Central memory CD4-positive, alpha-beta T cell (primary cell): ENCODE measurements at regions not wholly inside any gene's neighbourhood (a gene's known extent, or its start where the extent isn't known, plus 50 kb on each side); places are given as distances from the start of the nearest gene placed in this dataset.

ENCODE experiments used
- DNase-seq: peaks from one replicate; pipeline ENCODE4 v3.0.0; 2022

DNA sequence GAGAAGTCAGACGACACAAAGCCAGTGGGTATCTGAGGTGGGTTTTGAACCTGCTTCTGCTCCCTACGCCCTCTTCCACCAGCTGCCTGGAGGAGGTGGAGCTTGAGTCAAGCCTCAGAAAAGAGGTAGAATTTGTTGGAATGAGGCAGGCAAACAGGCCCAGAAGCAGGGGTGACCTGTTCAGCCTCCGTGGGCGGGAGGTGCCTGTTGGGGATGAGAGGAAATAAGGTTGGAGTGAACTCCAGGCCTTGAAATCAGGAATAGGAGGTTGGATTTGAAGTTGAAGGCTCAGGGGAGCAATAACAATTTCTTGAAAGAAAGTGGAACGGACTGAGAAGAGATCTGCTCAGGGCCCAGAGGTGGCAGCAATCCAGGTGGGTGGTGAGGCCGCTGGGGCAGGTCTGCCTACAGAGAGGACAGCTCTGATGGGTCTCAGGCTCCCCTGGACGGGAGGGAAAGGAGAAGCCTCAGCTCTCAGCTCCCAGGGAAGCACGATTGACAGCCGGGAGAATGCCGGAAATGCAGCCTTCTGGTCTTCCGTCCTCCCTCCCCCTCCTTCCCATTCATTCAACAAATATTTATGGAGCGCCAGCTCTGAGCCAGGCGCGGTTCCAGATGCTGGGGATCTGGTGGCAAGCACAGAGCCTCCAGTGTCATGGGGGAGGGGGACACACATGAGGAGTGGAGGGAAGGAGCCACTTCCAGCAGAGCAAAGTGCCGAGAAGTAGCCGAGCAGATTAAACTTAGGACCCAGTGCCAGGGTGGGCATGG is 61.9 kb upstream of the CIBAR2 start:
- DNase-seq: no peak

DNA sequence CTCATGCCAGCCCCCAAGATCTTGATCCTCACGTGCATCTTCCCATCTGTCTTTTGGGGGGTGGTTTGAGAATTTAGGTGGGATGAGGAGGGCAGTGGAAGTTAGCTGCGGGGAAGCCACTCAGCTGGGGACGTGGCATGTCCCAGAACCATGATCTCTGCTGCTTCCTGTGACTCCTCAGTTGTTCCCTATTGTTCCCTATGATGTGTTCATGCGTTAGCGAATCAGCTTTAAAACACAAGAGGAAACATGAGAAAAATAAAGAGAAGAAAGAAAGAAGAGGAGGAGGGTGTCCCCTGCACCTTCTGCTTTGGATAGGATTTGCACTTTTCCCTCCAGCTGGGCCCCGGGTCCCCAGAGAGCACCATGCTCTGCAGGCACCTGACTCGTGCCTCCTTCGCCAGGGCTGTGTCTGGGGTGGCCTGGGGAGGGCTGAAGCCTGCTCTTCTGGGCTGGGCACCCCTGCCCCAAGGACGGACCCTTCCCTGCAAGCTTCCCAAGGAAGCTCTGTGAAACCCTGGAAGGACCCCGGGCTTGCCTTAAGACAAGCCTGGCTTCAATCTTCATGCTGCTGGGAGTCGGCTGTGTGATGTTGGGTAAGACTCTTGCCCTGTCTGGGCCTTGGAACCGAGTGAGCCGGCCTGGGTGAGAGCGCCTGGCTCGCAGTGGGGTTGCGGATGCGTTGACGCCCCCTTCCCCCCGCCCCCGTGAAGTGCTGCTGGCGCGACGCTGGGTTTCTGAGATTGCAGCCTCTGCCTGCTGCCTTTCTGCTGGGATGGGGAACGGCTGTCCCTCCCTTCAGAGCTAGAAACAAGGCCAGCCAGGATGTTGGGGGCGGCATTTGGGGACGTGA is 62.8 kb upstream of the CIBAR2 start:
- DNase-seq: no peak

DNA sequence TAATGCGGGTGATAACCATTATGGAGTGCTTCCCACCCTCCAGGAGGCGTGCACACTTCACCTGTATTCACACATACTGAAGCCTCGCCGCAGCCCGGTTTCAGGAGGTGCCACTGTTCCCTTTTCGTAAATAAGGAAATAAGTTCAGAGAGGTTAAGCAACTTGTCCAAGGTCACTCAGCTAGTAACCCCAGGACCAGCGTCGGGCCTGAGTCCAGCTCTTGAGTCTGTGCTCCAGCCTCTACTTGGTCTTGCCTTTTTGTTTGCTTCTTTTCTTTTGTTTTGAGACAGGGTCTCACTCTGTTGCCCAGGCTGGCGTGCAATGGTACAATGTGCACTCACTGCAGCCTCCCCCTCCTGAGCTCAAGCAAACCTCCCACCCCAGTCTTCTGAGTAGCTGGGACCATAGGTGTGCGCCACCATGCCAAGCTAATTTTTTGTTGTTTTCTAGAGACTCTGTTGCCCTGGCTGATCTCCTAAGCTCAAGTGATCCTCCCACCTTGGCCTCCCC is 63.5 kb upstream of the CIBAR2 start:
- DNase-seq: no peak

DNA sequence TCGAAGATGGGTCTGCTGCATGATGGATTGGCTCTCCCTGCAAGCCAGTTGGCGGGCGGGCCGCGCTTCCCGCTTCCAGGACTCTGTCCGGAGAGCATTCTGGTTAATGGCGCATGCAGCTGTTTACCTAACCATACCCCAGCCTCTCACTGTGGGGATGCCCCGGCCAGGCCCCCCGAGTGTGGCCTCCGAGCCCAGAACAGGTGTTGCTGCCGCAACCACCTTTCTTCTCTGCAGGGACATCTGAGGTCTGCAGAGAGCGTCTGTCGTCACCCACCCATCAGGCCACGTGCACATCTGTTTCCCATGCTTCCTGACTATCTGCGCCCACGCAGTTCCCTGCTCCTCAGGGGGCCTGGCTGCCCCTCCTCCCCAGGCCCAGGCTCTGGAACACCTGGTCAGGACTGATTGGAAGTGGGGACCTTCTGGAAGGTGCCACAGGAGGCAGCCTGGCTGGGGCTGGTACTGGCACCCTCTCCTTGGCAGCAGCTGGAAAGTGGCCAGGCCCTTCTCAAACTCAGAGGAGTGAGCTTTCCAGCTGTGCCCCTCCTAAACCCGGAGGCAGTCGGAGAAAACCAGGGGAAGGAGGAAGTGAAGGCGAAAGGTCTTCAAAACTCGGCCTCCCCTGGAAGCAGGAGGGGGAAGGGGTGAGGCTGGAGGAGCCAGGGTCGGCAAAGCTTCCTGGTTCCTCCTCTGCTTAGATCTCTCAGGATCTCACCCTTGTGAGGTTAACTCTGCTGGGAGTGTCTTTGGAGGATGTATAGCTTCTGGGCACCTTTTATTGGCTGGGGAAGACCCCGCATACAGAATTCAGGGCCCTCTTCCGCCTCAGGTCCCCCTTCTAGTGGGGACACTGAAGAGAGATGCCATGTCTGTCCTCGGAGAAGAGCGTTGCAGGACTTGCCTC is 64.5 kb upstream of the CIBAR2 start:
- no peak for DNase-seq

DNA sequence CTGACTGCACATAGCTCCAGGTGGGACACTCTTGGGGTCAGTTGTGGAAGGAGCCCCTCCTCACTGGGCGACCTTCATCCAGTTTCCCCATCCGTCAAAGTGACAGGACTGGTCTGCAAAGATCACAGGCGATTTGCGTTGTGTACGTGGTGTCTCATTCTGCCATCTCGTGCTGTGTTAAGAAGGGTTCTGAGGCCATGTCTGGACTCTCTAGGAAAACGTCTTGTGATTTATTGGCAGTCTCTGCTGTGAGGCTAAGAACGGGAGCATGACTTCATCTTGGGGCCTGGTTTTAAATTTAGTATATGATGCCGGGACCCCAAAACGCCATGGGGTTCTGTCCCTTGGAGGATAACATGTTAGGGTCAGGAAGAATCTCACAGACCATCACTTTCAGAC is 65.2 kb upstream of the CIBAR2 start:
- DNase-seq: no peak

DNA sequence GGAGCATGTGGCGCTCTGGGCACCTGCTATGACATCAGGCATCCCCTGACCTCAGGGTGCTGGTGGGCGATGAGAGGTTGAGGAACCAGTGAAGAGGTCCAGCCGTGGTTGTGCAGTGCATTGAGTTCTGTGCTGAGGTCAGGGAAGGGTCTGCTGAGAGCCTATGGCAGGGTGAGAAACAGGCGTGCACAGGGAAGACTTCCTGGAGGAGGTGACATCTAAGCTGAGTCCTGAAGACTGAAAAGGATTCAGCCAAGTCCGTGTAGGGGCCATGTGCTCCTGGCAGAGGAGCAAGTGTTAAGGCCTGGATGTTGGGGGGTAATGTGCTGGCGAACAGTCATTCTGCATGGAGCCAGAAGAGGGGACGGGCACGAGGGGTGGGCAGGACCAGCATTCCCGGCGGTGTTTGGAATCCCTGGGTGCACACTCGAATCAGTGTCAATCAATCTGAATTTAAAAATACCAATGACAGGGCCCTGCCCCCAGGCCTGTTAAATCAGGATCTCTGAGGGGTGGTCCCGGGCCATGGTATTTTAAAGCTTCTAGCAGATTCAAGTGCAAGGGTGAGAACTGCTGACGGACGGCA is 65.8 kb upstream of the CIBAR2 start:
- DNase-seq: no peak

DNA sequence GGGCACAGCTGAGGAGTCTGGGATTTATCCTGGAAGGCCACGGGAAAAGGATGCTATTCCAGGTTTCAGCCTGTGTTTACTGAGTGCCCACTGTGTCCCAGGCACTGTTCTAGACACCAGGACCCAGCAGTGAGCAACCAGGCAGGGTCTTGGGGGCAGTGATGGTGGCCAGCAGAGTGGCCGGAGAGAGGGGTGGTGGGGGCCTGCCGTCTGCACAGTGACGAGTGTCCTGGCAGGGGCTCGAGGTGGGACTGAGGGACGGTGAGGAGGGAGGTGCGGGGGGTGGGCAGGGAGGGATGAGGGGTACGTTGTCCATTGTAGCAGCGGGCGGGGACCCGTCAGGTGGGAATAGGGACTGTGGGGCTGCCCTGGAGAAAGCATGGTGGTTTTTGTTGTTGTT is 66.3 kb upstream of the CIBAR2 start:
- no peak for DNase-seq

DNA sequence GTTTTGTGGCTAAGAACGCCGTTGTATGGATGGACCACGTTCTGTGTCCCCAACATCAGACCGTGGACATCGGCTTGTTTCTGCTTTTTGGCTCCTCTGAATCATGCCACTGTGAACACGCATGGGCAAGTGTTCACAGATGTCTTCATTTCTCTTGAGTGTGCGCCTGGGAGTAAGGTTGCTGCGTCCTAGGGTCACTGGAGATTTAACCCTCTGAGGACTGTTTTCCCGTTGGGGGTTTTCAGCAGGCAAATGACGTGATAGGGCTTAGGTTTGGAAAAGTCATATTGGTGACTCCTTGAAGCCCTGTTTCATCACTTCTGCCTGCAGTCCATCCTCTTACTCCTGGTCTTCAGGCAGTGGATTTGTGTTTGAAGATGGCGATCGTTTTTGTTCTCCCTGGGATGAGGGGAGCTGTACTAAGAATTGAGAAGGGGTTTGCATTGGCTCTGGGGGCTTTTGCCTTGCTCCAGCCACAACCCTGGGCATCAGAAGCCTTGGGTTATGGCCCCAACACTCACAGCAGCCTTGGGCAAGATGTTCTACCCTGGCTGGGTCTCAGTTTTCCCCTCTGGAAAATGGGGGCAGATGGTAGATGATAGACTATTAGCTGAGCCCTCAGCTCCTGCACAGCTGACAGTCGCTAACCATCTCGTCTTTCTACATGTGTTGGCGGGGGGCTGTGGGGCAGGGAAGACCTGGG is 67.2 kb upstream of the CIBAR2 start:
- no peak for DNase-seq

DNA sequence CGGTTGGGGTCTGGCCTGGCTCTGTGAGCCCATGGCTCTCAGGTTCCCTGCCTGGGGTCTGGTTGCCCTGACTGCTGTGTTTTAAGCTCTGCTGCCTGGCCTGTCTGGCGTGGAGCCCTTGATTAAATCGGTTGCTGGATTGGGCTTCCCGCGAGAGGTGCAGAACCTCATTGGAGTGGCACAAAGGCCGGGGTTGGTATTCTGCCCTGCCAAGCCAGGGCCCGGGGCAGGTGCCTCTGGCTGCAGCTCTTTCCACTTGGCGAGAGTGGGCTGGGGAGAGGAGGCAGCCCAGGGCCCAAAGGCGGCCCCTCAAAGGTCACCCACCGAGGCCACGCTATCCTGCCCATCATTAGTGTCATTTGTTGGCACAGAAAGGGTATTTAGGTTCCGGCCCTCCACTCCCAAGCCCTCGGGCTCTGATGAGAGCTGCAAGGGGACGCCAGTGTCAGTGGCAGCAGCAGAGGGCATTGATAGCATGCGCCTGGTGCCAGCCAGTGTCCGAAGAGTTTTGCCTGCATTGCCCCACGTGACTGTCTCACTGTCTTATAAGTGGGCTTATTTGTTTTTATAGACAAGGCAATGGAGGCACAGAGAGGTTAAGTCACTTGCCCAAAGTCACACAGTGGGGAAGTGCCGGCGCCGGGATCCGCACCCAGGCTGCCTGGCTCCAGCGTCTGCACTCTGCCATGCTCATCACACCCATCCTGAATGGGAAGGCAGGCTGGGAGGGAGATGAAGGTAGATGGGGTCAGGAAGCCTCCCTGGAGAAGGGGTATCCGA is 68.0 kb upstream of the CIBAR2 start:
- DNase-seq: no peak

DNA sequence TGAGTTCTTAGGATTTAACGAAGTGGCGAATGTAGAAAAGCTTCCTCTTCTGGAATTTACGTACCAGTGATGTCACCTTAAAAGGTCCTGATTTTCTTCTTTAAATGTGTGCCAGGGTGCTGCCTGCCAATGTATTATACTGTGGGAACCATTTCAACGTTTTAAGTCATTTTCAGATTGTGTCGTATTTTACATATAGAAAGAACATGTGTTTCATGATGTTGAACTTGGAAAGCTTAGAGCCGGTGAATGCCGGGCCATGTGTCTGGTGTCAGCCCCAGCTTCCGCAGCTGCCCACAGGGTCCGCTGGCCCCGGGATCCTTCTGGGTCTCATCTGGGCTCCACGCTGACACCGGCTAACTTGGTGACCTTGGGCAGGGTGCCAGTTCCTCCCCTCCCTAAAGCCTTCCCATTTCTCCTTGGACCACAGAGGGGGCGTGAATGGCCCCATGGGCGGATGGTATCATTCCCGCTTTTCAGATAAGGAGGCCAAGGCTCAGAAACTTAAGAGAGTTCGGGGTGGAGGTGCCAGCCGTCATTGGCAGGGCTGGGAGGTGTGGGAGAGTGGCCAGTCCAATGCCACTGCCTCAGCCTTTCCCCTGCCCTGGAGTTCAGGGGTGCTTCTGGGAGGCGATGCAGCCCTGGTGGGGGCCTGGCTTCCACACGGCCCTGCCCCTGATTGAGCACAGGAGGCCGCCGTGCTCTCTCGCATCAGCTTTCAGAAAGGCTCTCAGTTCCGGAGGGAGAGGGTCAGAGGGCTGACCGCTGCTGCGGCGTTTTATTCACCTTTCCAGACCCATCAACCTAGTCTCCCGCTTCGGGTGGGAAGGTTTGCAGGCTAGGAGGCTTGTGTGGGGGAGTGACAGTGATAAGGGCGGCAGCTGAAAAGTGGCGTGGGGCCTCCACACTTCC is 68.8 kb upstream of the CIBAR2 start:
- DNase-seq: no peak

DNA sequence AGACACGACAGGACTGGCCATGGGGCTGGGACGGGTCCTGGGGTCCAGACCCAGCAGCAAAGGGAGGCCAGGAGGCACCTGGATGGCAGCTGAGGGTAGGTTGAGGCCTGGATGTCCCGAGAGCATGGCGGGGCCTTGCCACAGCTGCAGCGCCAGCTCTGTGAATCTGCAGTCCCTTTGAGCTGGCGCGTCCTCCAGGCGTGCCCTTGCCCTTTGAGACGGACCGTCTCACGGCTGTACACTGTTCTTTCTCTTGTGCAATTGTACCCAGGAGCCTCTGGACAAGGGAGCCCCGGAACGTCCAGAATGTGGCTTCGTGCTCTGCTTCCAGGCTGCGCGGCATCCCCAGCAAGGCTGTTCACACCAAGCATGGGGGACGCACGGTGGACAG is 69.5 kb upstream of the CIBAR2 start:
- no peak for DNase-seq

DNA sequence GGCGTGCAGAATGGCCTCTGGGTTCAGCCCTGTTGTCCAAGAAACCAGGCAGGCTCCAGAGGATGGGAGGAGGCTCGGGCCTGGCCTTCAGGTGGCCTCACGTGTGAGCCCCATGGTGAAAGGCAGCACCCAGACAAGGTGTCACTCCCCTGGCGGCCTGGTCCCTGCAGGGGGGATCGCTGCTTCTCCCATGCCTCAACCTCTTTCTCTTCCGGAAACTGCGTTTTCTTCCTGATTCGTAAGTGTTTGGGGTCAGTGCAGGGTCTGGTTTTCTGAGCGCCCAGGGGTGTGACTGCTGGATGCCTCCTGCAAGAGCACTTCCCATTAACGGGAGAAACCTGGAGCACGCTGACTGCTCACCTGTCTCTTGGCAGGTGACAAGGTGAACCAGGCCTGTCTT is 70.0 kb upstream of the CIBAR2 start:
- DNase-seq: no peak

DNA sequence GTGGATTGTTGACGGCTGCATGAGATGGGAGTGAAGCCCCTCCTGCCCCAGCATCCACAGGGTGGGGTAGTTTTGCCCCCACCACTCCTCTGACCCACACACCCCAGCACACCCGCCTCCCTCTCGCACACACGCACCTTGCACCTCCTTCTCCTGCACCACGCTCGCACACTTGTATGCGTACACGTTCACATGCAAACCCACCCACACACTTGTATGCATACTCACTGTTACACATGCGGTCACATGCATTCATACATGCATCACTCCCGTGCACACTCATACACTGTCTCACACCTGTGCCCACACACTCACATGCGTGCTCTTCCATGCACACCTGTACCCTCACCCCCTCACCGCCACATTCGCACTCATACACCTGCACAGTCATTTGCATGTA is 70.5 kb upstream of the CIBAR2 start:
- no peak for DNase-seq

DNA sequence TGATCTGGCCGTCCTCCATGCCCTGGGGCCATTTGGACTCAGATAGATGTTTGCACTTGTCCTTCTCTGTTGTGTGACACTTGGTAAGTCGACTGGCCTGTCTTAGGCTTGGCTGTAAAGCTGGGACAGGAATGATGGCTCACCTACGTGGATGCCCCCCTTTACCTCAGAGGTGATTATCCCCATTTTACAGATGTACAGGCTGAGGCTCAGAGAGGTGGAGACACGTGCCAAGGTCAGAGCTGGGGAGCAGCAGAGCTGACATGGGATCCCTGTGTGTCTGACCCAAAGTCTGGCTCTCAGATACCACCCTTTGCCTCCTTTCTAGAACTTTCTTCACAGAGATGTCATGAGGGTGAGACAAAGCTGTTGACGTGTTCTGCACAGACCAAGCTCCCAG is 71.3 kb upstream of the CIBAR2 start:
- no peak for DNase-seq

DNA sequence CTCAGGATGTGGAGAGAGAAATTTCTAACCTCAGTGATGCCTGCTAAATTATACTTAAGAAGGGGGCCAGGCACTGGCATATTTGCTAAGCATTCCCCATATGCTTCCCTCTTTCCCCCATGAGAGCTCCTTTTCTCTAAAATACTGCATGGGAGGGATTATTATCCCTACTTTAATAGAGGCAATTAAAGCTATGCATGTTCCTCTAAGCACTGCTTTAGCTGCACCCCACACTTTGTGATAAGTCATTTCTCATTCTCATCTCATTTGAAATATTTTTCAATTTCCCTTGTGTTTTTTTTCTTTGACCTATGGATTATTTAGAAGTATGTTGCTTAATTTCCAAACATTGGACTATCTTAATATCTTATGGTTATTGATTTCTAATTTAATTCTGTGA is 72.1 kb upstream of the CIBAR2 start:
- no peak for DNase-seq

DNA sequence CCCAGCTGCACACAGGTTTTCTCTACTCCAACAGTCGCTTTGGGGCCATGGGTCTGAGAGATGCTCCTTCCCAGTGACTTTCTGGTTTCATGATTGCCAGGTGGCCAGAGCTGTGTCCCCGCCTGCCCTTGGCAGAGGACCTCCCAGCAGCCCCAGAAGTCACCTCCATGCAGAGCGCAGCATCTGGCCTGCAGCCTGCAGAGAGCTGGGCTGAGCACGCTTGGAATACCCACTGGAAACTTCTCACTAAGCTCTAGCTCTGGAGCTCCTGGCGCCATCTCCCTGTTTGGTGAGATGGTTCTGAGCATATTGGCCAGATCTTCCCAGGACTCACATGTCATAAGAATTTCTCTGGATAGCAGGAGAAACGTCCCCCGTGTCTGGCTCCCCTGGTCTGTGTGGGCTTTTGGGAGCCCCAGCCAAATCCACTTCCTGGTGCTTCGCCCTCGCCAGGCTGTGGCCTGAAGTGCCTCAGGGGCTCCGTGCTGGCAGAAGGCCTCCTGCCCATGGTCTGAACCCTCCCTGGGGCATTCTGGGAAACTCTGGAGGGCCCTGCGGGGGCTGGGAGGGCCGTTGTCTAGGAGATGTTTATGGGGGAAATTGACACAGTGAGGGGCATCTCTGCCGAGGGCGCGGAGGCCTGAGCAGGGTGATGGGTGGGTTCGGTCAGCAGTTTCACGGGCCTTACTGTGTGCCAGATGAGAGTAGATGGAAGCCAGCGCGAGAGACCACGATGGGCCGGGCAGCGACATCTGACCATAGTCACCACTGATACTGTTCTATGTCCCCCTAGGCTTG is 73.2 kb upstream of the CIBAR2 start:
- DNase-seq: no peak

DNA sequence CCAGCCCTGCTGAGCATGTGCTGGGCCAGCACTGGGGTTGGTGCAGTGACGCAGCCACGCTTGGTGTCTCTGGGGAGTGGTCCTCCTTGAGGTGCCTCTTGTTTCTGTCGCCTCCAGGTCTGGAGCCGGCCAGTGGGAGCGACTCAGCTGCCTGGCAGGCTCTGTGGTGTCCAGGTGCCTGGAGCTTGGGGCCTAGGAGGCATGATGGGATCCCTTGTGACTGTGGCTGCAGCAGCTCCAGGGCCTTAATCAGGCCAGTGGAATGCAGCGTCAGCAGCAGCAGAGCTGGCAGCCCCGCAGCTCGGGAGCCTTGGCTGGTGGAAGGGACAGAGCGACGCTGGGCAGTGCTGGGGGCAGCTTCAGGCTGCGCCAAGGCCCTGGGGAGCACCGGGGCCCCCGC is 74.7 kb upstream of the CIBAR2 start:
- no peak for DNase-seq

DNA sequence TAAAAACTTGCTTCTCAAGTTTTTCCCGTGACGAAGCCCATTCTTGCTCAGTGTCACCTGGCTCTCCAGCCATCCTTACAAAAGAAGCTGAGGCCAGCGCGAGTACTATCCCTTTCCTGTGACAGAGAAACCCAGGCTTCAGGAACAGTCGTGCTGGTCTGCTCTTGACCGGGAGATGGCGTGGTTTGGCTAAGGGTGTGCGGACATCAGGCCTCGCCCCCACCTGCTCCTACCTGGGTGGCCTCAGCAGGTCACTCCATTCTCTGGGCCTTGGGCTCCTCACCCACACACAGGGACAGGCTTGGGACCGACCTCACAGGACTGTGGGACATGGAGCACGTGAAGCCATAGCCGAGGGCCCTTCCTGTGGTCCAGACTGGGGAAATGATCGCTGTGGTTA is 75.2 kb upstream of the CIBAR2 start:
- DNase-seq: no peak

DNA sequence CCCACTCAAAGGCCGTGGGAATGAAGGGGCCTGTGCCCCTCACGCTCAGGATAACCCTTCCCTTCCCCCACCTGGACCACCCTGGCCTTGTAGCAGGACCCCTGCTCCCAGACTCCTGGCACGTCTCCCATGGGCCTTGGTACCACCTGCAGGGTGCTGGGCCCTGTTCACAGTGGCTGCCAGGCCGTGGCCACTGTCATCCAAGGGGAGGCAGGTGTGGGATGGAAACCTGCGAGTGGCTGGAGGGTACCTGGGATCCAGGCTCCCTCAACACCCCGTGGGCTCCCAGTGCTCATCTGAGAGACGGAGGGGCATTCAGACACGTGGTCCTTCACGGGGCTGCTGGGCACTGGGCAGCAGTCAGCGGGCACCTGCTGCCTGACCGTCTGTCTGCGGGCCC is 75.6 kb upstream of the CIBAR2 start:
- DNase-seq: no peak
